ENCODE measurements at regions not wholly inside any gene's neighbourhood (a gene's known extent, or its start where the extent isn't known, plus 50 kb on each side); places are given as distances from the start of the nearest gene placed in this dataset.

DNA sequence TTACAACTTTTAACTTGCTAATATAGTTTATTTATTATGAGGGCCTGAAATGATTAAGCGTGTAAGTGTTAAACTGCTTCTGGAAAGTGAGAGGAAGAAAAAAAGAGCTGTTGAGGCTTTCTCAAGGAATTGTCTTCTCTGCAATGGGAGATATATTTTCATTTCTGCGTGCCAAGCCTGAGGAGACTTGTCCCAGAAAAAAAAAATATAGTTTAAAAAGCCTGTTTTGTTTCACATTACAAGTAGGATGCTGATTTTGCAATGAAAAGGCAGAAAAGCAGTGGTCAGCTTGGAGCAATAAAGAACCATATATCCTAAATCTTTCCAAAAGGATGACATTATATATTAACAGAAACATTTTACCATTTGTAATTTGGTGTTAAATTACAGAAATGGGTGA, 115.5 kb downstream of the GMNC start:
- no peaks in the 10 kb centered on the region for H3K27me3 ChIP-seq (replicated peaks in 1 of 4; ENCODE audit: control insufficient read depth in 3 of 4, extremely low read depth in 1 of 4, insufficient read depth in 3 of 4, low read length in 3 of 4)
- no peak overlapping the region for H3K23ac ChIP-seq (ENCODE audit: insufficient read length)
- no peak overlapping the region for H3K9ac ChIP-seq (replicated peaks in 1 of 4; ENCODE audit: extremely low read depth in 1 of 4, low read depth in 3 of 4, low read length in 3 of 4)
- no peaks in the 10 kb centered on the region for H3K23me2 ChIP-seq (ENCODE audit: low read depth, low read length)
- ChIA-PET CTCF (ENCODE audit: partially characterized antibody) (interaction anchor here (0.7 kb wide), 1 partner anchor 62 kb away, joined by 3 read pairs; no protein-coding TSS in a partner anchor), POLR2A (ENCODE audit: partially characterized antibody) (no interaction called here)
- no peak overlapping the region for H4K5ac ChIP-seq (ENCODE audit: insufficient read length, low read depth, low read length)
- H3K4me3 ChIP-seq (ENCODE audit: extremely low read depth in 1 of 4, insufficient read depth in 2 of 4, low read depth in 3 of 4, low read length in 4 of 4), result no peak overlapping the region
- H3K4me2 ChIP-seq (ENCODE audit: insufficient read depth in 1 of 2, low read depth in 2 of 2, low read length in 2 of 2), result no peak overlapping the region
- no peak overlapping the region for H4K8ac ChIP-seq (ENCODE audit: extremely low read depth, insufficient read depth, low read length)
- no peaks in the 10 kb centered on the region for H3K9me3 ChIP-seq (ENCODE audit: insufficient read depth in 2 of 2, low read depth in 1 of 2, low read length in 1 of 2)
- no peak overlapping the region for H2BK5ac ChIP-seq (ENCODE audit: low read depth, low read length)
- no peak overlapping the region for H2BK120ac ChIP-seq (replicated peaks; ENCODE audit: low read depth, low read length)
- no peak overlapping the region for H3K27ac ChIP-seq (ENCODE audit: low read depth, low read length)
- H4K91ac ChIP-seq (replicated peaks; ENCODE audit: insufficient read length, low read length), result no peak overlapping the region
- no peak overlapping the region for H2BK20ac ChIP-seq (ENCODE audit: low read length)
- H3K56ac ChIP-seq (replicated peaks; ENCODE audit: insufficient read length, low read depth, low read length), result no peak overlapping the region
- H3K79me2 ChIP-seq (ENCODE audit: control insufficient read depth in 1 of 2, insufficient read depth in 2 of 2, low read length in 2 of 2), result no peaks in the 10 kb centered on the region
- H3K79me1 ChIP-seq (ENCODE audit: low read depth, low read length), result no peaks in the 10 kb centered on the region
- no peaks in the 10 kb centered on the region for H4K20me1 ChIP-seq (replicated peaks in 1 of 2; ENCODE audit: control insufficient read depth in 1 of 2, insufficient read depth in 2 of 2, low read length in 2 of 2)
- DNase-seq (ENCODE audit: low read depth in 1 of 2, low spot score in 2 of 2) (no peak), FAIRE-seq (no peak)
- H2AK5ac ChIP-seq (ENCODE audit: low read depth, low read length), result no peak overlapping the region
- no peak overlapping the region for H2AFZ ChIP-seq (ENCODE audit: low read length)
- H3K4me1 ChIP-seq (replicated peaks in 1 of 4; ENCODE audit: control insufficient read depth in 3 of 4, insufficient read depth in 4 of 4, low read length in 3 of 4), result no peaks in the 10 kb centered on the region
- no peak overlapping the region for H3K18ac ChIP-seq (ENCODE audit: extremely low read depth, low read length)
- WGBS, 2 experiments (ENCODE audit: extremely low coverage in 1 of 2, insufficient coverage in 1 of 2, insufficient read length in 1 of 2, insufficient replicate concordance in 2 of 2, low coverage in 1 of 2, low lambda C conversion rate in 2 of 2, missing lambda C conversion rate in 1 of 2), result 94% methylated on average over 2 of the region's 2 CpGs; no CpG with 5 or more reads in 1 of the 2 experiments
- H3K4ac ChIP-seq (replicated peaks; ENCODE audit: insufficient read length, low read depth, low read length), result no peak overlapping the region
- no peaks in the 10 kb centered on the region for H3K36me3 ChIP-seq (ENCODE audit: control insufficient read depth in 2 of 4, insufficient read depth in 4 of 4, low read length in 3 of 4)
- no peak overlapping the region for H3K14ac ChIP-seq (ENCODE audit: insufficient read length)
- H2BK15ac ChIP-seq (ENCODE audit: low read length), result no peak overlapping the region
- H2BK12ac ChIP-seq (ENCODE audit: low read depth, low read length), result no peak overlapping the region
- no peak for TF ChIP-seq SIN3A (conservative IDR thresholded peaks at IDR 0.05 in 1 of 2, IDR thresholded peaks at IDR 0.05 in 1 of 2; ENCODE audit: low read depth in 1 of 2, low read length in 2 of 2)

Measured in H1 (cell line).